Ureter (tissue), 1 donor: ENCODE measurements at regions not wholly inside any gene's neighbourhood (a gene's known extent, or its start where the extent isn't known, plus 50 kb on each side); places are given as distances from the start of the nearest gene placed in this dataset.
"Not testable (repeated sequence)": the region's sequence is repeated elsewhere in the genome, so short reads cannot be mapped to it uniquely, and the experiment has no call there.

Experiments
- DNase-seq: peaks from one replicate; pipeline ENCODE4 v3.0.0-alpha.2; 2020; ENCODE audit warnings: low spot score
- donor health status: DM: yes; HTN: yes; CAD: no.

DNA sequence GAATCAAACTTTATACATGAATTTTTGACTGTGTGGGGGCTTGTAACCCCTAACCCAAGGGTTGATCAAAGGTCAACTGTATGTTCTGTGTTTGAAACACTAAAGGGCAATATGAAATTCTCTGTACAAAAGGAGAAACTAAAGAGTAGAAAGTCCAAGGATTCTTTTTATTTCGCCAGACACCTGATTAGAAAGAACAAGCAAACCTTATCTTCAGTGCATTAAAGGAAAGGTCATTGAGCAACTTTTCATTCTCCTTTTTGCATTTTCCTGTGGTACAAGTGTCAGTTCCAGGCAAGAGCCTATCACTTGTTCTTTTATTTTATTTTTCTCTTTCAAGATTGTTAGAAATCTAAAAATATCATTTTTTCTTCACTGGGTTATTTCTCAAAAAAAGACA is 430.1 kb upstream of the EPHA3 start:
- no peak for DNase-seq

DNA sequence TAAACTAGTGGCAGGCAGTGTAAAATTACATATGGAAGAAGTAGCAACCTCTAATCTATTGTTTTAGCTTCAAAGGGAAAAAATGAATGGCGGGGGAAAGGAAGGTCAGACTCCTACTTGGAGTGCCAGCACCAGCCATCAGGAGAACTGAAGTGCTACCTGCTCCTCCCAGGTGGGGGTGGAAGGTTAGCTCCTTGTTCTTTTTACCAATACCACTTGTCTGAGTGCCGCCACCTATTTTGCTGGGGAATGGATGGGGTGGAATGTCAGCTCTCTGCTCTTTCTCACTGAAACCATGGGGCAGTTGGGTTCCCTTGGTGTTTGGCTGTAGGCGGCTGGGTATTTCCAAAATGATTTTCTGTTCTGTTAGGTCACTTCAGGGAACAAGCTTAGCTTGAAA is 428.7 kb upstream of the EPHA3 start:
- no peak for DNase-seq

DNA sequence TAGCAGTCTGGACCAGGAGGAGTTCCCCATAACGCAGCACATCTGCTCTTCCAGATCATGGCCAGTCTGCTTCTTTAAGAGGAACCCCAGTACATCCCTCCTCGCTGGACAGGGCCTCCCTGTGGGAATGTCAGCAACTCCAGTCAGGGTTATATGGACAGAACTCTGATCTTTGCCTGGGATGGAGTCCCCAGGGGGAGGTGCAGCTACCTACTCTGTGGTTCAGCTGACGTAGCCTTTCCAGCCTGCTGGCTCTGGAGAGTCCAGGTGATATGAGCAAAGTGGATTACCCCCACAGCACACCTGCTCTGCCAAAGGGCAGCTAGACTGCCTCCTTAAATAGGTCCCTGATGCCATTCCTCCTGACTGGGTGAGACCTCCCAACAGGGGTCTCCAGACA is 417.1 kb upstream of the EPHA3 start:
- no peak for DNase-seq

DNA sequence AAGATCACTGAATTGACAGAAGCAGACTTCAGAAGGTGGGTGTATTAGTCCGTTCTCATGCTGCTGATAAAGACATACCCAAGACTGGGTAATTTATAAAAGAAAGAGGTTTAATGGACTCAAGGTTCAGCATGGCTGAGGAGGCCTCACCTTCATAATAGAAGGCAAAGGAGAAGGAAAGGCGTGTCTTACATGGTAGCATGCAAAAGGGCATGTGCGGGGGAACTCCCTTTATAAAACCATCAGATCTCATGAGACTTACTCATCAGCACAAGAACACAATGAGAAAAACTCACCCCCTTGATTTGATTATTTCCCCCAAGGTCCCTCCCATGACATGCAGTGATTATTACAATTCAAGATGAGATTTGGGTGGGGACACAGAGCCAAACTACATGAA is 416.3 kb upstream of the EPHA3 start:
- no peak for DNase-seq

DNA sequence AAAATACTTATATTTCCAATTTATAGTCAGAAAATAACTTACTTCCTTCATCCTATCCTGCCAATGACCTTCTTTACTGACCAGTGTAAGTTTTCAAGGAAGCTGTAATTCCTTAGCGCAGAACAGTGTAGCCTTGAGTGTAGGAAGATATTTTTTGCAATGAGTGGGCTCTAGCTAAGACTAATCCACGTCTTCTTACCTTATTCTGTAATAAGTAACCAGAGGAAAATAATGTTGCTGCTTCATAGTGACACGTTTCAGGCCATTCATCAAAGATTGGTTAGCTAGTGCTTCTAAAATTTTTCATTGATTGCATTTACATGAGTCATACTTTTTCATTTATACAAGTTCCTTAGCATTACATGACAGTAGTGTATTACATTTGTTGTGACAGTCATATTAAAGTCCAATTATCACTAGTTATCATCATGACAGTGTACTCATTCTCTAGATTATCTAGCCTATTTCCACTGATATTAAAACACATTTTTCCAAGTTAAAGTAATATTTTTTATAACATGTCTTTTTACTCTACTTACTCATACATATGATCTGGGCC is 403.8 kb upstream of the EPHA3 start:
- no peak for DNase-seq

DNA sequence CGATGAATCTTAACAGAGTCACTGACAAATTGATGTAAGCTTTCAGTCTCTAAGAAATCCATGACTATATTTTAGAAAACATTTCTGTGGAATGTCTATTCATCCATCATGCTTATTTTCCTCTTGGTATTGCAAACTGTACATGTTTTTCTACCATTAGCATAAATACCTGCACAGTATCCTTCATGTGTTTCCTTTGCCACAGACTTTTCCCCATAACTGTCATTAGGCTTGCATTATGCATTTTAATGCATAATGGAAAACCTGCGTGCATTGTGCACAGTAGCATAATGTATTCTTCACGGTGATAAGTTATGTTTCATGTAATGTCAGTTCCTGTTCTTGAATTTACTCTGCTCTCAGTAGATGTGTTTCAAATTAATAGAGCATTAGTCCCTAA is 403.1 kb upstream of the EPHA3 start:
- DNase-seq = no peak

DNA sequence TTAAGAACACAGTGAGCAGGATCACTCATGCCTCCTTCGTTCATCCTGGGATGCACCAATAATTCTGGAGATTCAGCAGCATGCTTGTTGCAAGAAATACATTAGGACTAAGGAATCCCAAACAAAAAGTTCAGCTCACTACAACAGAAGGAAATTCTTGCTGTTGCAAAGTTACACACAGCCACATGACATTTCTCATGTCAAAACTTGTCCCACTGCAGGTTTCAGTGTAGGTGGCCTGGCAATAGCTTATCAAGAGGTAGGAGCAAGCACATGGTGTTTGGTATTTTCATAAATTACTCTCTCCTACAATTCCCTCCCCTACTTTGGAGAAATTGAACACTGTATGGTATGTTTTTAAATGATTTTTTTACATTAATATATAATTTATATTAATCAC is 399.6 kb upstream of the EPHA3 start:
- peak; percentile 43 for DNase-seq

DNA sequence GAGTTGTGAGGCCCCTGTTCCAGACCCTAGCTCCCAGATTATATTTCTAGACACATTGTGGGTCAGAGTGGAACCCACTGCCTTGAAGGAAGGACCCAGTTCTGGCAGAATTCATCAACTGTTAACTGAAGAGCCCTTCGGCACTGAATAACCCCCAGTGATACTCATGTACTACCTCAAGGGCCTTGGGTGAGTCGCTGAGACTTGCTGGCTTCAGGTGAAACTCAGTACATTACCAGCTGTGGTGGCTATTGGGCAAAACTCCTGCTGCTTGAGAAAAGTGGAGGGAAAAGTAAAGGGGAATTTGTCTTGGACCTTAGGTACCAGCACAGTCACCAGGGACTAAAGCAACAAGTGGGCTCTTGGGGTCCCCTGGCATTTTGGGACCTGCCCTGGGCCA is 394.9 kb upstream of the EPHA3 start:
- DNase-seq = no peak

DNA sequence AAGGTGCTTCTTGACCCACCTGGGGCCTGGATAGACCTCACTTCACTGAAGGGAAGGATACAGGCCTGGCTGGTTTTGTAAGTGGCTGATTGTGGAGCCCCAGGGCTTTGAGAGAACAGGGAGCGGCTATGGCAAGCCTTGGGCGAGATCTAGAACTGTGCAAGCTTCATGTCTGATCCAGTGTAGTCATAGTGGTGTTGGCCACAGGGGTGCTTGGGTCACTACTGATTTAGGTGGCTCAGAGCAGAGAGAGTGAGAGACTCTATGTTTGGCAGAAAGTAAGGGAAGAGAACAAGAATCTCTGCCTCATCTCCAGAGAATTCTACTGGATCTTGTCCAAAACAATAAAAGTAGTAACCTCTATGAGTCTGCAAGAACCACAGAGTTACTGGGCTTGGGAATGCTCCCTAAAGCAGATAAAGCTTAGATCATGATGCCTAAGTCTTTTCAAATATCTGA is 394.2 kb upstream of the EPHA3 start:
- no peak for DNase-seq

DNA sequence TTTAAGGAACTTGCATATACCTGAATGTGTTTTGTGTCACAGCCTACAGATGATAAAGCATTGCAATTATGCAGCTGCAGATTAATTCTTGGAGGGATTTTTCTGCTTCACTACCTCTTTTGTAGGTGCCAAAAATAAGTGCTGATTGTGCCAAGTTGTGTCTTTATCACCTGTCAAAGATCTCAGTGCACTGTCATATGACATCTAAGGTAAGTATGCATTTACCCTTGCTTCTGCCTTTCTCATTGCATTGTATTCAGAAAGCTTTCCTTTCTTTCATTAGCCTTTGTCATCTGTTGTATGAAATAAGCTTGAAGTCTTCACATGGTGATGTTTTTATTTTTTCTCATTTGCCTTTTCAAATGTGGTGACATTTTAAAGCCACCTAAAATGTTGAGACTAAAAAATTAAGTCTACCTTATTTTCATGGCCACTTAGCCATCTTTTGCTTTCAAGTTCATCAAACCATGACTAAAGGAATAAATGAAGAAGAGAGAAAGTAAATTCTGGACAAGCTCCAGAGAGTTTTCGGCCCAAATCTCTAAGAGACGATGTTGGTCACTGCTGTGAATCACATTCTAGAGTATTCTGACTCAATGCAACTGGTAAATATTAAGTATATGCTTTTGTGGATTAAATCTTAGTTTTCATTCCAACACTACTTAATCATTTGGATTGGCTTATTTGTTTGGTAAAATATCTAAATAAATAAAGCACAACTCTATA is 381.8 kb upstream of the EPHA3 start:
- DNase-seq = no peak

DNA sequence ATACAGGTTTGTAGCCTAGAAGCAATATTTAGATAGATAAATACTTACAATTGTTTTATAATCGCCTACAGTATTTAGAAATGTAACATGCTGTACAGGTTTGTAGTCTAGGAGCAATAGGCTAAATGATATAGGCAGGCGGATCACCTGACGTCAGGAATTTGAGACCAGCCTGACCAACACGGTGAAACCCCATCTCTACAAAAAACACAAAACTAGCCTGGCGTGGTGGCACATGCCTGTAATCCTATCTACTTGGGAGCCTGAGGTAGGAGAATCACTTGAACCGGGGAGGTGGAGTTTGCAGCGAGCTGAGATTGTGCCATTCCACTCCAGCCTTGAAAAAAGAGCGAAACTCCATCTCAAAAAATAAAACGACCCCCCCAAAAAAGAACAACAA is 375.2 kb upstream of the EPHA3 start:
- DNase-seq = no peak

DNA sequence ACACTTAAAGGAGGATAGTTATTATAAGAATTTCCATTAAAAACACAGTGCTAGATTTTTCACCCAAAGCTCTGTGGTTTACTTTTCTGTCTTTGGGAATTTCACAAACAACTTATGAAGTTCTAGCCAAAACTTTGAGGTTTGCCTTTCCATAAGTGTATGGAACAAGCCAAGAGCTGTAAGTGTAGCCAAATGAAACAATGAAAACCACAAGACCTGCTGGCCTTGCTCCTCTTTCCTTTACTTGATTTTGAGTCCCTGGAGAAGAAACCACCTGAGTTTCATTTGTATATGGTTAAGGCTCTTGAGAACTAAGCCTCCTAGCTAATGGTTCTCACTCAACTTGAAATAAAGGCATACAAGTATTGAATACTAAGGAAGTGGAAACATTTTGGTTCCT is 365.3 kb upstream of the EPHA3 start:
- DNase-seq = no peak

DNA sequence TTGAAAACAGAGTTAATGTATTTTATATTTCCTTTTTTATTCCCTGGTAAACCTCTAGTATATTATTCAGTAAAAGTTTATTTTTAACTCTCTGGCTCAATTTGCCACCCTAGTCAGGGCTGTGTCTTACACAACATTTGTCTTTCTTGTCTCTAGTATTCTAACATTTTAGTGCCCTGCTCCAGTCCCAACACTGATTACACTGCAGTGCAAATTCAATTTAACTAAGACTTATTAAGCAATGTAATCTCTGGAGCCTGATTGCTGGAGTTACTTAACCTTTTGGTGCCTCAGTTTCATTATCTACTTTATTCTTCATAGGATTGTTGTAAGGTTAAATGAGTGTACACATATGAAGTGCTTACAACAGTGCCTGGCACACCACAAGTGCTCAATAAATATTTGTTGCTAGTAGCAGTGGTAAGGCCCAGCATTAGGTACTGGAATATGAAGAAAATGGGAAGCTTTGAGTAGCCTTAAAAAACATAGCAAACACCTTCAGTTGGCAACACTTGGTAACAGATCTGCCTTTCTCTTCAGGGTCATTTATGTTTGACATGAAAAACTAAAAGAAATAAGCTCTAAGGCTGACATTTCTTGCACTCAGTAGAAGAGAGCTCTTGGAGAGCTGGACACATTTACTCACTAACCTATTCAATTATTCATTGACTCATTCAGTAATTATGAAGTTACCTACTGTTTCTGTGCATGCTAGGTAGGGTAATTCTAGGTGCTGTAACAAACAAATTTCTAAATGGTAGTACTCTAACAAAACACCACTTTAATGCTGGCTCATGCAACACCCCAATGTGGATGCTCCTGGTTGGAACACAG is 364.5 kb upstream of the EPHA3 start:
- DNase-seq = no peak

DNA sequence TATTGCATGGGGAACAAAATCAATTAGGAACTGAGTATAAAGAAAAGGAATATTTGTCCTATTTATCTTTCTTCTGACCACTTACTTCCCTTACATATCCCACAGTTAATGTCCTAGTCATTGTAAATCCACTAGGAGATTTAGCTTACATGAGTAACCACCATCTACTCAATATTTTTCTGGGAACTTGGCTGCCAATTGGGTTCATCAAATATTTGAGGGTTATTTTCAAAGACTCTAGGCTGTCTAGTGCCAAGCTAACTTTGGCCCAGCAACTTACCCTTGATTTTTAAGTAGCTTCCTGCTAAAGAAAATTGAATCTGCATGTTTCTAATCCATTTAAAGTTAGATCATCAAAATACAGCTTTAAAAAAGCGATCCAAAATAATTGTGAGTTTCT is 362.5 kb upstream of the EPHA3 start:
- no peak for DNase-seq

DNA sequence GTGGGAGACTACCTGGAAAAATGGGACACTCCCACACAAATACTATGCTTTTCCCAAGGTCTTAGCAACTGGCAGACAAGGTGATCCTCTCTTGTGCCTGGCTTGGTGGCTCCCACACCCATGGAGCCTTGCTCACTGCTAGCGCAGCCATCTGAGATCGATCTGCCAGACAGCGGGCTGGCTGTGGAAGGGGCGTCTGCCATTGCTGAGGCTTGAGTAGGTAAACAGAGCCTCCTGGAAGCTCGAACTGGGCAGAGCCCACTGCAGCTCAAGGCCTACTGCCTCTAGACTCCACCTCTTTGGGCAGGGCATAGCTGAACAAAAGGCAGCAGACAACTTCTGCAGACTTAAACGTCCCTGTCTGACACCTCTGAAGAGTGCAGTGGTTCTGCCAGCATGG is 360.3 kb upstream of the EPHA3 start:
- DNase-seq = not testable (repeated sequence)

DNA sequence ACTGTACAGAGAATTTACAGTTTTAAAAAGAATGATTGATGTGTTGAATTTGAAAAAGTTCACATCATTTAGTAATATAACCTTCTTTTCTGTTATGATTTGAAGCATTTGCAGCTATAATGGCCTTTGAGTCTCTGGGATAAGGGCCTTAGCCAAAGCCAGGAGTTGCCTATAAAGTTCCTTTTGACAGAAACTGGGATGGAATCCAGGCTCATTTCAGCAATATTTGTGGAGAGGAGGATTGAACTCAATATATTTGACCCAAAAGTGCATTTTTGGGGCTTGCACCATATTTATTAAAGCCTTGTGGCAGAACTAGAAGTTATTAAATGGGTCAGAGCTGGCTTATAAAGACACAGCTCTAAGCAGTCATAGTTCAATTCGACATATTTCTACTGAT is 348.7 kb upstream of the EPHA3 start:
- DNase-seq = no peak

DNA sequence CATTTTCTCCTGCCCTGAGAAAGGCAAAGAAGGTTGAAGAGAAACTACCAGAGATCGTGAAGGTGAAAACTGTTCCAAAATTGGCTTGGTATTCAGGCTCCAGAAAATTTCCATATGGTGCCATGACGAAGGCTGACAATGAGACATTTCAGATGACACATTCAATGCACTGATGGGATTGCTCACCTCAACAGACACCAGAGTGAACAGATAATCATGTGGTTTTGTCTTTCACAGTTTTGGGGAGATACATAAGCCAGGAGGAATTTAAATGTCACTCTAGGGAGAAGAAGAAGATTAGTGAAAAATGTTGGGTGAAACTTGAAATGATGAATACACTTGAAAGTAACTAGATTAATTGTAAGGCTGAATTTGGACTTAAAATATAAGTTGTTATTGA is 339.7 kb upstream of the EPHA3 start:
- DNase-seq = no peak

DNA sequence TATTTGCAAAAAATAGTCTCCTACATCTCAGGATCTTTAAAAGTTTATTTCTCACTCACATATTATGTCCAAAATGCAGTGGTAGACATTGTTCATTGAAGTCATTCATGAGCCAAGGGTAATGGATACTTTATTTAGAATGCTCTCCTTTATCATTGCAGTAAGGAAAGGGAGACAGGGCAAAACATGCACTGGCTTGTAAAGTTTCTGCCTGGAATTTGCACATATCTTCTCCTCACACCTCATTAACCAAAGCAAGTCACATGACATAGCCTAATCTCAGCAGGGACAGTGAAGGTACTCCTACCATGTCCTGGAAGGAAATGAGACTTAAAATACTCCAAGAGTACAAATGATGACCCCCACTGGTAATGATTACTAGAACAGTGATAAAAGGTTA is 333.7 kb upstream of the EPHA3 start:
- DNase-seq = no peak

DNA sequence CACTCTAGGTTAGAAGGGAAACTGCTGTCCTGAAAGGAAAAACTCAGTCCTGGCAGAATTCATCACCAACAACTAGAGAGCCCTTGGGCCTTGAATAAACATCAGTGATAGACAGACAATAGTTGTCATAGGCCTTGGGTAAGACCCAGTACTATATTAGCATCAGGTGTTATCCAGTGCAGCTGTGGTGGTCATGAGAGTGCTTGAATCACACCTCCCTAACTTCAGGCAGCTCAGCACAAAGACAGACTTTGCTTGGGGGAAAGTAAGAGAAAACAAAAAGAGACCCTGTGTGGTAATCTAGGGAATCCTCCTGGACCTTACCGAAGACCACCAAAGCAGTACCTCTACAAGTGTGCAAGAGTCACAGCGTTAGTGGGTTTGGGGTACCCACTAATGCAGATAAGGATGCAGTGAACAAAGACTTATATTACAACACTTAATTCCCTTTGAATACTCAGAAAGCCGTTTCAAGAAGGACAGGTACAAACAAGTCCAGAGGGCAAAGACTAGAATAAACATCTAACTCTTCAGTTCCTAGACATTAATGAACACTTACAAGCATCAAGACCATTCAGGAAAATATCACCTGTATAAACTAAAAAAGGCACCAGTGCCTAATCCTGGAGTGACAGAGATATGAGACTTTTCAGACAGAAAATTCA is 332.3 kb upstream of the EPHA3 start:
- no peak for DNase-seq

DNA sequence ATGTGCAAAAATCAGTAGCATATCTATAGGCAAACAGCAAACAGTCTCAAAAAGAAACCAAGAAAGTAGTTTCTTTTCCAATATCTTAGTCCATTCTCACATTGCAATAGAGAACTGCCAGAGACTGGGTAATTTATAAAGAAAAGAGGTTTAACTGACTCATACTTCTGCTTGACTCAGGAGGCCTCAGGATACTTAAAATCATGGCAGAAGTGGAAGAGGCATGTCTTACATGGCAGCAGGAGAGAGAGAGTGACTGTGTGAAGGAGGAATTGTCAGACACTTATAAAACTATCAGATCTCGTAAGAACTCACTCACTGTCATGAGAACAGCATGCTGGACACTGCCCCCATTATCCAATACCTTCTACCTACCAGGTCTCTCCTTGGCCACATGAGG is 327.9 kb upstream of the EPHA3 start:
- DNase-seq = no peak

DNA sequence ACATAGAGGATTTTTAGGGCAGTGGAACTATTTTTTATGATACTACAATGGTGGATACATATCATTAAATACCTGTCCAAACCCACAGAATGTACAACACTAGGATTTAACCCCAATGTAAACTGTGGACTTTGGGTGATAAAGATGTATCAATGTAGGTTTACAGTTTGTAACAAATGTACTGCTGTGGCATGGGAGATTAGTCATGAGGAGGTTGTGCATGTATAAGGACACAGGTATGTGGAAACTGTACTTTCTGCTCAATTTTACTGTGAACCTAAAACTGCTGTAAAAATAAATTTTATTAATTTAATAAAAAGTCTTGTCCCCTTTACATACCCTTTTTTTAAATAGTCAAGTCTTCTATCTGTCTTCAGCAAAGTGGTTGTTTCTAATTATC is 322.5 kb upstream of the EPHA3 start:
- DNase-seq = no peak

DNA sequence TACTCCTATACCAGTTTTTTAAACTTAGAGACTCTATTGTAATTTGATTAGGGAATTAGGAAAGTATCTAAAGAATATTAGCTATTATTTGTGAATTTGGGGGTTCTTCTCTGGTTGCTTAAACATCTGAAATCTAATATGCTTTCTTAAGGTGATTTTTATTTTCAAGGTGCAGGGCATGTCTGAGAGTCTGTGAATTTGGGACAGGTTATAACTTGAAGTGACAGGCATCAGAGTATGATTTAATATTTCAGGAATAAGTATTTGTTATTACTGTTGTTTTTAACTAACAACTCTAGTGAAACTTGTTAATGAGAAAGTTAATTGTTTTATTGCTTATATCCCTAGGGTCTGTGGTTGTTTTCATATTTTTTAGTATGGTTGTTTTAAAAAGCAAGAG is 321.6 kb upstream of the EPHA3 start:
- DNase-seq = no peak

DNA sequence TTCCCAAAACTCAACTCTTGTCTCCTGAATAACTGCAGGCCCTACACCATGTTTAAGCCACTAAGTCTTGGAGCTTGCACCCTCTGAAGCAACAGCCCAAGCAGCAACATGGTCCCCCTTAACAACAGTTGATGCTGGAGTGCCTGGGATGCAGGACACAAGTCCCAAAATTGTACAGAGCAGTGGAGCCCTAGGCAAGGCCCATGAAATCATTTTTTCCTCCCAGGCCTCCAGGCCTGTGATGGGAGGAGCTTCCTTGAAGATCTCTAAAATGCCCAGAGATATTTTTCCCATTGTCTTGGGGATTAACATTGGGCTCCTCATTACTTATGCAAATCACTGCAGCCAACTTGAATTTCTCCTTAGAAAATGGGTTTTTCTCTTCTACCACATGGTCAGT is 311.9 kb upstream of the EPHA3 start:
- DNase-seq = no peak
